Cardiac muscle cell (in vitro differentiated cells and primary cell): ENCODE measurements at regions not wholly inside any gene's neighbourhood (a gene's known extent, or its start where the extent isn't known, plus 50 kb on each side); places are given as distances from the start of the nearest gene placed in this dataset.
A peak's percentile ranks its signal among the peaks of the same experiment; 100 is the strongest.

ENCODE experiments used
- DNase-seq, 2 donors: peaks; one replicate each; pipeline versions ENCODE4 v3.0.0 to v3.0.0-alpha.2; 2010 to 2017; ENCODE audit warnings: low read depth in 1 of 2, low spot score in 1 of 2
- H3K27ac ChIP-seq: fragments of 200-600 bp; sonication (generic); 2 replicates; pipeline ENCODE4 v1.5.1; 2016
- H3K27me3 ChIP-seq: fragments of 200-600 bp; sonication (generic); 2 replicates; pipeline ENCODE4 v1.6.0; 2016; ENCODE audit warnings: control low read depth
- H3K36me3 ChIP-seq: fragments of 200-600 bp; sonication (generic); 2 replicates; pipeline ENCODE4 v1.5.1; 2016; ENCODE audit warnings: control low read depth
- H3K4me1 ChIP-seq: fragments of 200-600 bp; sonication (generic); 2 replicates; pipeline ENCODE4 v1.8.1; 2017; ENCODE audit warnings: low read depth, mild to moderate bottlenecking, mixed run types
- H3K4me3 ChIP-seq: fragments of 200-600 bp; sonication (generic); 2 replicates; pipeline ENCODE4 v1.5.1; 2016; ENCODE audit warnings: mild to moderate bottlenecking
- H3K9me3 ChIP-seq: fragments of 200-600 bp; sonication (generic); 2 replicates; pipeline ENCODE4 v1.5.1; 2017; ENCODE audit warnings: low read depth, mild to moderate bottlenecking, control low read depth
- CTCF ChIP-seq: IDR thresholded peaks from 2 replicates; pipeline ENCODE4 v1.5.1; 2012; ENCODE audit warnings: low read depth, mild to moderate bottlenecking, low read length

- no peaks in the 10 kb centered on the region for H3K36me3 ChIP-seq
- no peaks in the 10 kb centered on the region for H3K4me1 ChIP-seq
- no peak overlapping the region for H3K4me3 ChIP-seq
- H3K27me3 ChIP-seq: no peaks in the 10 kb centered on the region
- no peak overlapping the region for H3K27ac ChIP-seq
- no peak for TF ChIP-seq CTCF
- DNase-seq: no peak
- H3K9me3 ChIP-seq: no peaks in the 10 kb centered on the region
These were observed 193.0 kb upstream of the SGK1 start for GRCh38 chr6:134510920-134511319.

- Histone ChIP-seq H3K4me1 (no peaks in the 10 kb centered on the region), H3K27ac (no peak overlapping the region)
- DNase-seq: no peak
These were observed 192.2 kb upstream of the SGK1 start for GRCh38 chr6:134510142-134510541.

GRCh38 chr6:134508862-134509498 lies 191.1 kb upstream of the SGK1 start:
- H3K27ac ChIP-seq: no peak overlapping the region
- H3K4me3 ChIP-seq: no peak overlapping the region
- no peak for TF ChIP-seq CTCF
- no peaks in the 10 kb centered on the region for H3K9me3 ChIP-seq
- DNase-seq: no peak
- no peaks in the 10 kb centered on the region for H3K4me1 ChIP-seq
- H3K36me3 ChIP-seq: no peaks in the 10 kb centered on the region
- H3K27me3 ChIP-seq: no peaks in the 10 kb centered on the region

More at GRCh38 chr6:134510142-134510541, 192.2 kb upstream of the SGK1 start:
- Histone ChIP-seq H3K36me3 (no peaks in the 10 kb centered on the region), H3K4me3 (no peak overlapping the region), H3K27me3 (no peaks in the 10 kb centered on the region), H3K9me3 (no peaks in the 10 kb centered on the region)
- TF ChIP-seq CTCF: no peak

GRCh38 chr6:134506162-134506561 lies 188.2 kb upstream of the SGK1 start:
- Histone ChIP-seq H3K4me3 (no peak overlapping the region), H3K36me3 (no peaks in the 10 kb centered on the region), H3K27me3 (no peaks in the 10 kb centered on the region), H3K9me3 (no peaks in the 10 kb centered on the region), H3K4me1 (no peaks in the 10 kb centered on the region), H3K27ac (no peak overlapping the region)
- no peak for TF ChIP-seq CTCF
- DNase-seq: no peak

- Histone ChIP-seq H3K36me3 (no peaks in the 10 kb centered on the region), H3K27ac (no peak overlapping the region), H3K9me3 (no peaks in the 10 kb centered on the region), H3K27me3 (no peaks in the 10 kb centered on the region), H3K4me1 (no peaks in the 10 kb centered on the region), H3K4me3 (no peak overlapping the region)
- no peak for TF ChIP-seq CTCF
- DNase-seq: peak in 1 of 2 donors; percentile 33
These were observed 185.8 kb upstream of the SGK1 start for GRCh38 chr6:134503585-134504281.
